ENCODE measurements at regions not wholly inside any gene's neighbourhood (a gene's known extent, or its start where the extent isn't known, plus 50 kb on each side); places are given as distances from the start of the nearest gene placed in this dataset.
"Not testable (repeated sequence)": the region's sequence is repeated elsewhere in the genome, so short reads cannot be mapped to it uniquely, and the experiment has no call there.

DNA sequence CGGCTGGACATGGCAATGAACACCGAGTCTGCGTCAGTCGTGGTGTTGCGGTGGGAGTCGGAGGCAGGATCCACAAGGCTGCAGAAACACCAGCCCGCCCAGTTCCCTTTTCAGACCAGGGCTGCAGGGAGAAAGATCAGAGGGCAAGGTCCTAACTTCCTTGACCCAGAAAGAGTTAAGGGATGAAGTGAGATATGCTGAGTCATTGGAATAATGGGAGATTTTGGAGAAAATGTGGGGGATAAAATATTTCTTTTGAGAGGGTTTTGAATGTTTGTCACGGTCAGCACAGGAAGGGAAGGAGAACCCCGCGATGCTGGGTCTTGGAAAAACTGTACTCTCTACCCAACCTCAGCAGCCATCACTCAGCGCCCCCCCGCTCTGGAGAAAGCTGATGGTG, 416.0 kb downstream of the ICE1 start:
- no peak for DNase-seq

DNA sequence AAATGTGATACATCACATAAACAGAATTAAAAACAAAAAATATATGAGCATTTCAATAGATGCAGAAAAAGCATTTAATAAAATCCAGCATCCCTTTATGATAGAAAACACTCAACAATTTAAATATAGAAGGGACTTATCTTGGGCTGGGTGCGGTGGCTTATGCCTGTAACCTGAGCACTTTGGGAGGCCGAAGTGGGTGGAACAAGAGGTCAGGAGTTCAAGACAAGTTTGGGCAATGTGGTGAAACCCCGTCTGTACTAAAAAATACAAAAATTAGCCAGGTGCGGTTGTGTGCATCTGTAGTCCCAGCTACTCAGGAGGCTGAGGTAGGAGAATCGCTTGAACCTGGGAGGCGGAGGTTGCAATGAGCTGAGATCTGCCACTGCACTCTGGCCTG, 409.1 kb downstream of the ICE1 start:
- DNase-seq = not testable (repeated sequence)

DNA sequence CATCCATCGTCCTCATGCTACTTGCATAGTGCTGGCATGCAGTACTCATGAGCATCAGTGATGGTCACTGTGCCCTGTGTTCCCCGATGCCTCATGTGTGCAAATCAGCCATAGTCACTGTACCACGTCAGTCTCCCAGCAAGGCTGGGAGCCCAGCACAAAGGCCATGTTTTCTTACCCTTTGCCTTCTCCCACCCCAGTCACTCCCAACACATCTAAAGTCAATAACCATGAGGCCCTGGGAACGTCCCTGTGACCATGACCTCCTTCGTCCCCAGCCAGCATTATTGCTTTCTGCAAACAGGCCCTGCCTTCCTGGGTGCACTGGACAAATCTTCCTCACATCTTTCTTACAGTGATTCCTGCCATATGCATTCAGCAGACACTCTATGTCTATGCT, 406.1 kb downstream of the ICE1 start:
- no peak for DNase-seq

DNA sequence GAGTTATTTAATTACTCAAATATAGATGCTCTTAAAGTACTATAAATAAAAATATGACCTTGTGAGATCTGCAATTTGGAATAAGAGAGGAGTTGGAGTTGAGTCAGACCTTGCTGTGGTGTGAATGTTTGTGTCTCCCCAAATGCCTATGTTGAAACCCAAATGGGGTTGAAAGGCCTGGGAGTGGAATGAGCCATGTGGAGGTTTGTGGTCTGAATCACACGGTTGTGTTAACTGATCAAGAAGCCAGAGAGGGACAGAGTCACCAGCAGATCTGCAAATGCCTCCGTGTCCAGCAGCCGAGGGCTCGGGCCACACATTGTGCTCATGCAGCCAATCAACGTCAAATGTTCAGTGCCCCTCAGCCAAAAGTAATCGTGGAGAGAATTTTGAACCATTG, 404.4 kb downstream of the ICE1 start:
- DNase-seq = no peak

DNA sequence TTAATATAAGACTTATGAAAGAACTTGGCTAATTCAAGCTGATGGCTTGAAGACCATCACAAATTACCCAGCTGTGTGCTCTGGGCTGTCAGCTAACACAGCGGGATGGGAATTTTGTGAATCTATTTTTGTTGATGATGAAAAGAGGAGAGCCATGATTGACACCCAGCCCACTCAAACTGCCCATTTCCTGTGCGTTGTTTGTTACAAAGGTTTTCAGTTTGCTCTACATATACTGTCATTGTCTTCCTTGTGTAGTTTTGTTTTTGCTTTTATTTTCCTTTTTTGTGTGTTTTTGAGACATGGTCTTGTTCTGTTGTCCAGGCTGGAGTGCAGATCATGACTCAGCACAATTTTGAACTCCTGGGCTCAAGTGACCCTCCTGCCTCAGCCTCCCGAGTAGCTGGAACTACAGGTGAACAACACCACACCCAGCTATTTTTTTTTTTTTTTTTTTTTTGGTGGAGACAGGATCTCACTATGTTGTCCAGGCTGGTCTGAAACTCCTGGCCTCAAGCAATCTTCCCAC, 400.3 kb downstream of the ICE1 start:
- DNase-seq = no peak

DNA sequence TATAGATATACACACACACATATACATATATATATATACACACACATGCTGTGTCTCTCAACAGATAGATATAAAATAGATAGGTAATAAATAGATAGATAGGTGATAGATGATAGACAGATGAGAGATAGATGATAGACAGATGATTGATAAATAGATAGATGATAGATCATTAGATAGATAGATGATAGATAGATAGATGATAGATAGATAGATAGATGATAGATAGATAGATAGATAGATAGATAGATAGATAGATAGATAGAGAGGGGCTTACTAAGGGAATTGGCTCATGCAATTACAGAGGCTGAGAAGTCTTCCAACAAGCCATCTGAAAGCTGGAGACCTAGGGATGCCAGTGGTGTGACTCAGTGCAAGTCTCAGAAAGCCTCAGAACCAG, 394.5 kb downstream of the ICE1 start:
- no peak for DNase-seq

DNA sequence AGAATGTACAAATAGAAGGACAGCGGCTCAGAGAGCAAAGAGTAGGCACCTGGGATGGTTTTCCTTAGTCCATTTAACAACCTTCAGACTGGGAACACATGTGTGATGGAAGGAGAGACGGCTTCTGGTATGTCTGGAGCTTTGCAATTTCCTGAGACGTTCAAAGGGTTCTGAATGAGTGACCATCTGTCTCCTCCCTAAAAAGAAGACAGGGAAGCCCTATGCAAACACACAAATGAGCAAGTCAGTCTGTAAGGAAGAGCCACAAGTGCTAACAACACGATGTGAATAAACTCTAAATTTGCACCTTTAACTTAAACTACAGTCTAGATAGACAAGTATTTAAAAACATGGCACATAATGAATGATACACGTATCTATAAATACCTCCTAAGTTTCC, 391.0 kb downstream of the ICE1 start:
- DNase-seq = no peak

DNA sequence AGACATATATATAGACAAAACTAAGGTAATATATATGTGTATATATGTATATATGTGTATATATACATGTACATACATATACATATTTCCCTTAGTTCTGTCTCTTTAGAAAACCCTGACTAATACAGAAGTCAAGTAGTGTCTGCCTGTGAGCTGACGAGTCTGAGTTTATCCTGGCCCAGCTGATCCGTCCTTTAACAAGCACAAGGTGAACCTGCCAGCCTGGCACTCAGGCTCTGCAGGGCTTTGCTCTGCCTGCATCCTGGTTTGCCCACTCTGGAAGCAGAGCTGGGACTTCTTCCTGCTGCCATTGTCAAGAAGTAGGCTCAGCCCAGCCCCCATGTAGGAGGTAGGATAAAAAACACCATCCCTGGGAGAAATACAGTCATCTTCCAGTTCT, 388.0 kb downstream of the ICE1 start:
- no peak for DNase-seq

DNA sequence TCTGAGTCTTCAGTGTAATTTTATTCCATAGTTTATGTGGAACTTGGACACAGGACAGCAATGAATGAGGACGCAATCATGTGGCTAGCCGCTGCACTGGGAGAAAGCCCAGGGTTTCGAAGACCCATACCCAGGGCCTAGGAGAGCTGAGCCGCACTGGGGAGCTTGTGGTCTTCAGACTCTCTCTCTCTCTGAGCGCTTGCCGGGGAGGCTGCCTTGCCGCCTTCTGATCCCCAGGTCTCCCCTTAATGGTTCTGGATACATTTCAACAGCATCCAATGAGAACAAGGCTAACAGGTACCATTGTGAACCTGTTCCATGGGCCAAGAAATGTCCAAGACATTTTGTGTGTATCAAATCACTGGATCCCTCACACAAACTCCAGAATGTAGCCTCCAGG, 383.4 kb downstream of the ICE1 start:
- no peak for DNase-seq

DNA sequence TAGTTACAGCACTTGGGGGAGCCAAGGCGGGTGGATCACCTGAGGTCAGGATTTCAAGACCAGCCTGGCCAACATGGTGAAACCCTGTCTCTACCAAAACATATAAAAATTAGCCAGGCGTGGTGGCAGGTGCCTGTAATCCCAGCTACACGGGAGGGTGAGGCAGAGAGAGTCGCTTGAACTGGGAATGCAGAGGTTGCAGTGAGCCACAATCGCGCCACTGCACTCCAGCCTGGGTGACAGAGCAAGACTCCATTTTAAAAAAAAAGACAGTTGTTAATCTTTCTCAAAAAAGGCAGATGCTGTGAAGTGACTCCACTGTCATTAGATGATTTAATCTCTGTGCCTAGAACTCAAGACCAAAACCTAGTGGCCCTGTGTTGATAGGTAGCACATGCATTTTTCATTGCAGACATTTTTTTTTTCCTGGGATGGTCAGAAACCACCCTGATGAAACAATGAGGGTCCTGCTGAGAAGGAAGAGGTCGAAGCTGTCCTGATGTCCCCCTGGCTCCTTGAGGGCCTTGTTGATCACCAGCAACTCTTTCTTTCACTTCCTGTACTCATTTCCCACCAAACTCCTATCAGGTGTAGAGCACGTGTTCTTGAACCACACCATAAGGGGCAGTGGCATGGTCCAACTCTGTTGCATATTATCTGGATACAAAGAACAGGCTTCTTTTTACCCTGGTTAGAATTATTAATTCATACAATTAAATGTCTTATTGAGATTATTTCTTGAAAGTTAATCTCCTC, 382.2 kb downstream of the ICE1 start:
- DNase-seq = no peak

DNA sequence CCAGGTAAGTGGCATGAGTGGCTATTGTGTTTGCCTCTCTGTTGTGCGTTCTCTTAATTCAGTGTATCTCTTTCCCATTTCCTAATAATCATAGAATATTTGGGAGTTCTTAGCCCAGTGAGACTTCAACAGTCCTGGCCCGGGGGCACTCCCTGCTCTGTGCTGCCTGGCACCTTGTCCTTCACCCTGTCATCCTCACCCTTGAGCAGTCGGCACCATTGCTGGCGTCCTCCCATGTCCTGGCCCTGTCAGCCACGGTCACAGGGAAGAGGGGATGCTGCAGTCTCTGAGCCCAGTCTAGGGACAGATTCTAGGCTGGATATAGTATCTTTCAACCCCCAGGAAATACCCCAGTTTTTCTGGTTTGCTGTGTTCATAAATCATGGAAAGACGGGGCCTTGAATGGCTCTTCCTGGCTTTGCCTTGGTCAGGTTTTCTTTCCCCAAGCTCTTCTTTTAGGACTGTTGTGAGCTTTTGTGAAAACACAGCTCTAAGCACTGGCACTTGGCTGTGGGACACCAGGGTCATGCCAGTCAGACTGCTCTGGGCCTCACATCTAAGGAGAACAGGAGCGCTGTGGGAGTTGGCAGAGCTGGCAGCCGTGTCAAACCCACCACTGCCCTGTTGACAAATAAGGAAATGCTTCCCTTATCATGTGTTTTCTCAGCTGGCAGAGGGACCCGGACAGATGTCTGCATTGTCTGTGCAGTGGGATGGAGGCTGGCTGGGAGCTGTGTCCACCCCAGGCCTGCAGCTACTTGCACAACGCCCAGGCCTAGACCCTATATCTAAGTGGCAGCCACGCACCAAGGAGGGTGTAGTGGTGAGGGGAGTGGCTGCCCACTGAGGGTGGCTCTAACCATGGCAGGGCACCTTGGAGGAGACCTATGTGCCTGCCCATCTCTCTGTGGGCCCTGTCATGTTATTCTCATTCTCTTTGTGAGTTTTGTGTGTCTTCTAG, 378.6 kb downstream of the ICE1 start:
- DNase-seq = no peak

DNA sequence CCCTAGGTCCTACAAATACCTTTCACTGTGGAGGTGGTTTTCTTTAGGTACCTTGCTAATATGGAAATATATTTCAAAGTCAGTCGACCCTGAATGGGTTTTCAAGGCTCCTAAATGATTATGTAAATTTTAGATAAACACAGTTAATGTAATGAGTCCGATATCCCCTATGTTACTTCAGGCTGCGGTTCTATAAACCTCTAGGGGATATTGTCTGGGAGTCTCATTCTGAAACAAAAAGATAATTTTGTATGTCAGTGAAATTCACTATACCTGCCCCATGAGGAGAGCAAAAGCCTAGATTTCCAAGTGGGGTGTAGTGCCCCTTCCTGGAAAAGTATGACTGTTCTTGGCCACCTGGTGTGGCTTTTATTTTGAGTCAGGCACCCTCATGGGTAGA, 377.3 kb downstream of the ICE1 start:
- no peak for DNase-seq

DNA sequence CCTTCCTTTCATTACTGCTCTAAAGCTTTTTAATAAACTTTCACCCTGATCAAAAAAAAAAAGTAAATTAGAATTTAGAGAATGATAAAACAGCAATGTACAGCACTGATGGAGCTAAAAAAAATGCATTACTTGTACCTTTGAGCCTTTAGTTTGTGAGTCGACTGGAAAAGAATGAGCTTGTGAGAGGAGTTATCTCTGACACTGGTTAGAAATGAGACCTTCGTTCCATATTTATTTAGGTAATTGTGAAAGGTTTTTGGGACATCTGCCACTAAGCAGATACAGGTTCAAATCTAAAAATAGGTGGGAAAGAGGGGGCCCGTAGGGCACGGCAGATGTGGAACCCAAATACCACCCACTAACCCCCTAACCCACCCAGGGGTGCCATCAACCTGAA, 376.8 kb downstream of the ICE1 start:
- DNase-seq = no peak

DNA sequence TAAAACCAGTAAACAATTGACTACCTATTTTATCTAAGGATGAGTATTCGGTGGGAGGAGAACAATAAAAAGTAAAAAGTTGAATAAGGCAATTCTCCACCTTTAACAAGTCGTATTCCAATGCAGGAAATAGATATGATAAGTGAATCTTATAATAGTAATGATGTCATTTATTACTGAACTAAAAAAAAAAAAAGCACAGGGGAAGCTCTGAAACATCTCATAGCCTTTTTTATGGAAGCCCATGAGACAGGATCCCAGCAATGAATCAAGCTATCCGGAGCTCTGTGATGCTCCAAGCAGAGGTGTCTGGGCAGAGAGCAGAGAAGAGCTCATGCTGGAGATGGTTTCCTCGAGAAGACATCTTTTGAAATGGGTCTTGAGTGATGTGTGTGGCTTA, 376.0 kb downstream of the ICE1 start:
- DNase-seq = no peak

DNA sequence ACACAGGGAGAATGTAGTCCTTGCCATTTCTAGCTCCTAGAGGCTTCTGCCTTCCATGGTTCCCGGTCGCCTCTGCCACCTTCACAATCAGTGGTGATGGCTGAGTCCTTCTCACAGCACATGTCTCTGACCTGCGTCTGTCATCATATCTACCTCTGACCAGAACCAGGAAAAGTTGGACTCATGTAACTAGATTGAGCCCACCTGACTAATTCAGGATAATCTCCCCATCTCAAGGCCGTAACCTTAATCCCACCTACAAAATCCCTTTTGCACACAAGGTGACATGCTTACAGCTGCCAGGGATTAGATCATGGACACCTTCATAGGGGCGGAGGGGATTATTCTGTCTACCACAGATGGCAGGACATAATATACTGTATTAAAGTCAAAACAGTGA, 375.6 kb downstream of the ICE1 start:
- no peak for DNase-seq

DNA sequence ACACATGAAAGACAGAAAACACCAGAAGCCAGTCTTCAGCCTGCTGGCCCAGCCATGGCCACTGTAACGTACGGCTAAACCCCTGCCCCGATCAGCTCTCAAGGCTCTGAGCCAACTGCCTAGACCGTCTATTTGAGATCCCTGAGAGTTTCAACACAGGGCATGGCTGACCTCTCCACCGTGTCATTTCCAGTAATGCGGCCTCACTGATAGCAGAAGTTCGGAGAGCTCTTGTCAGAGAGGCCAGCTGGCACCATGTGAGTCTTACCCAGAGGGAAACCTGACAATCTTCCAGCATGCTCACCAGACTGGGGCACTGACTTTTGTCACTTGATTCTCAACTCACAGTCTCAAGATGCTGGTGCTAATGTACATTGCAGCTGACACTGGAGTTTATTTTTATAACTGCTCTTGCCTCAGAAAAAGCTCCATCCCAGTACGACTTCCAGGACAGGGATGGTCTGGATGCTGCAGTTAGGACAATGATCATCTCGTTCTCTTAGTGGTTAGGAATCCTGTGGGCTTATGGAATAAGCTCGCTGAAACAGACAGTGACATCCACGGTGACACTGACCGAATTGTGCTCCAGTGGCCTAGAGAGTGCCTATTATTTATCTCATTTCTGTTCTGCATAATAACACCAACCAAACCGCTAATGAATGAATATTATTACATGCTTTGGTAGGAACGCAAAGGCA, 372.7 kb downstream of the ICE1 start:
- DNase-seq = no peak

DNA sequence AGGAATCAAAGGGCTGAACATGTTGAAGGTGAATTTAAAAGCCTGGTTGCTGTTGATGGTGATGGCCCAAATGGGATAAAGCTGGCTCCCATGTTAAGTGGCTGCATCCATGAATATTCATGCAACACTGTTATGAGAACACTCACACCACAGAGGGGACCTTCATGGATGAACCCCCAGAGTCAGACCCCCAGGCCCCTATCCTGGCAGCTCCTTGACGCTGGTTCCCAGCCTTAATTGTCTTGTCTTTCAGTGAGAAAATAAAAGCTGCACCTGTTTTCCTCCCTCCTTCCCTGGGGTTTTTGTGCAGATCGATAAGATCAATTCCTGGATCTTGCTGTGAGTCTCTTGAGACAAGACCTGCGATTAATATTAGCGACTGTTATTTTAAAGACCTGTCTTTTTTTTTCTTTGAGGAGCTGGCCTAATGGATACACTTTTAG, 371.7 kb downstream of the ICE1 start:
- no peak for DNase-seq

DNA sequence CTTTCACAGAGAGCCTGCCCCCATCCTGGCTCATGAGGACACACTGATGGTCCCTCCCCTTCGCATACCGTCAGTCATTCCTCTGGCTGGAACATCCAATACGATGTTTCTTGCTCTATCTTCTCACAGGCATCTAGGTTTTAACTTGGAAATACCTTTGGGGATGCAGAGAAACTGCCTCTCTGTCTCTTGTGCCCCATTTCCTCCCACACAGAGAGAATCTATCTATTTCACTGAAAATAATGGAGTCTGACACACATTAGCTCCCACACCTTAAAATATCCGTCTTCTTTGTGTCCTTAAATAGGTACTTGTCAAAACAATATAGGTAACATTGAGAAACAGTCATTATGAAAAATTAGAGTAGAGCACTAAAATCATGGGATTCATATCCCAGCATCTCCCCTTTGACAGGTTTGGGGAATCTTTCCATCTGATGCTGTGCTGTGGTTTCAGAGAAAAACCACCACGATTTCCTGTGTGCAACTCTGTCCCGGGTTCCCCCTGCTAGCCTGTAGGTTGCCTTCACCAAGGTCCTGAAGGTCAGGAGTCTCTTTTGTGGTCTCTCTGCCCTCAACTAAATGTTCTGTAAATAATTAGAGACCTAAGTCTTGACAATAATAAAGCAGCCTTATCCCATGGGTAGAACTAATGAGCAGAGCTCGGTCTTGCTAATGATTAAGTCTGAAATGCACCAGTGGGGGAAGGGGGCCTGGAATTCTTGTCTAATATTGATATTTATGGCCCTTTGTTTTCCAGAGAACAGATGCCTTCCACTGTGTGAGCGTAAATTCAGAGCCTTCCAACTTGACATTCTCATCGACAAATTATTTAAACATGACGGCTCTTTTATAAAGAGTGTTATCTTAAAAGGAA, 371.0 kb downstream of the ICE1 start:
- no peak for DNase-seq

DNA sequence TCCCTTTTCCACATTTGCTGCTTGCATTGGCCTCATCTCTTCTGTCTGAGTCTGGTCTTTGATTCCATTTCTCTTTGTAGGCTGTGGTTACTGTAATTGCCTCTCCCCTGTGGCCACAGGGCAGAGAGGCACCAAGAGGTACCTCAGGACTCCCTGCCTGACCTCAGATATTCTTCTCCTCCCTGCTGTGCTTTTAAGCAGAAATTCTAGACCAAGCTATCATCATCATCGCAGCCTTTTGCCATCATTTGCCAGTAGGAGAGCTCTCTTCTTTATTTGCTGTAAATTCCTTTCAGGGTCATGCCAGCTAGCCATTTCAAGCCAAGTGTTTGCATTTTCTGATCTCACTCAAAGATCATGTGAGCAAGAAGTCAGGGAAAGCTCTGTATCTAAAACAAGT, 369.6 kb downstream of the ICE1 start:
- no peak for DNase-seq

DNA sequence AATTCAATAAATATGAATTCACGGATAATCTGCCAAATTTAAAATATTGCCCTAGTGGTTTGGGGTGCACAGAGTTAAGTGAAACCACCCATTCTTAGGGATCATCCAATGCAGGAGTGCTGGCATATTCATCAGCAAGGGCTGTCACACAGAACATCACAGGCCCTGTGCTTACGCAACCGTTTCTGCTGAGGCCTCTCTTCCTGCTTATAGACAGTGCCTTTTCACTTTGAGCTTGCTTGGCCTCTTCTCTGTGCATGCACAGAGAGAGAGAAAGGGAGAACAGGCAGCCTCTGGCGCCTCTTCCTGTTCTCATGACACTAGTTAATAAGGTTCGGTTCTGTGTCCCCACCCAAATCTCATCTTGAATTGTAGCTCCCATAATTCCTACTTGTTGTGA, 366.3 kb downstream of the ICE1 start:
- no peak for DNase-seq

DNA sequence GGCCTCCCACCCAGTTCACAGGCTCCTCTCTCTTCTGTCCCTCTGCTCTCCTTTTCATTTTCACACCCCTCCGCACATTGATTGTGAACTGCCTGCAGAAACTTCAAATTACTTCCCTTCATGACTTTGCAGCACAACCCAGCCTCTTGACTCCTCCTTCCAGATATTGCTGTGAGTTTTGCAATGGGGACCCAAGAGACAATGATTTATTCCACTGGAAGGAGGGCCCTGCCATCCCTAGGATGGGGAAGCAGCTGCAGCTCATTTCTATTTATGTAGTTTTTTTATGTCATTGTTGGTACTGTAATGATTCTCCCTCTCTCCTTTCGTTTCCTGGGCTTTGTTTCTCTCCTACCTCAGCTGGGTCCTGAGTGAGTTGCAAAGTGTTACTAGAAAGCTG, 364.9 kb downstream of the ICE1 start:
- DNase-seq = no peak

DNA sequence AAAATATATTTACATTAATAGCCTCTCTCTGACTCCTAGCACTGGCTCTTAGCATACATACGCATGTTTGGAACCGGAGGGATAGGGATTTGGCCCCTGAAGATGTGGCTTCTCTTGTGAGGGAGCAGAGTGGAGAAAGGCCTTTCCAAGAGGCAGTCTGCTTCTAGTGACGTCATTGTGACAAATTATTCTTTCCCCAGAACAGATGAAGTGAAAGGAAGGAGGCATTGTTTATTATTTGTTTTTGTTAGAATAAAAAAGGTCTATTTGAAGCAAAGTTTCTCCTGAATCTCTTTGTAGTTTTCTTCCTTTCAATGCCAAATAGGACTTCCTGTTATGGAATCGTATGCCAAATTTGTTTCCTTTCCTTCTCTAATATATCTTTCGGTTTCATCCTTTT, 361.6 kb downstream of the ICE1 start:
- no peak for DNase-seq
